ENCODE measurements at regions not wholly inside any gene's neighbourhood (a gene's known extent, or its start where the extent isn't known, plus 50 kb on each side); places are given as distances from the start of the nearest gene placed in this dataset.

DNA sequence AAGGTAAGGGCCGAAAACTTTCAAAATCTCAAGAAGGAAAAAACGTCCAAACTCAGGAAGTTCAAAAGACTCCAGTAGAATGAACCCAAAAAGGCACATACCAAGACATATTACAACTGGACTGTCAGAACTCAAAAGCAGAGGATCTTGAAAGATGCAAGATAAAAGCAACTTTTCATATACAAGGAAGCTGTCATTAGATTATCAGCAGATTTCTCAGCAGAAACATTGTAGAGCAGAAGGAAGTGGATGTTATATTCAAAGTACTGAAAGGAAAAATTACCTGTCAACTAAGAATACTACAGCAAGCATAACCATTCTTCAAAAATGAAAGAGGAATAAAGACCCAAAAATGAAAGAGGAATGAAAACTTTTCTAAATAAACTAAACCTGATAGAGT lies 224.9 kb downstream of the FAT4 start:
- TF ChIP-seq, protein P1, sequence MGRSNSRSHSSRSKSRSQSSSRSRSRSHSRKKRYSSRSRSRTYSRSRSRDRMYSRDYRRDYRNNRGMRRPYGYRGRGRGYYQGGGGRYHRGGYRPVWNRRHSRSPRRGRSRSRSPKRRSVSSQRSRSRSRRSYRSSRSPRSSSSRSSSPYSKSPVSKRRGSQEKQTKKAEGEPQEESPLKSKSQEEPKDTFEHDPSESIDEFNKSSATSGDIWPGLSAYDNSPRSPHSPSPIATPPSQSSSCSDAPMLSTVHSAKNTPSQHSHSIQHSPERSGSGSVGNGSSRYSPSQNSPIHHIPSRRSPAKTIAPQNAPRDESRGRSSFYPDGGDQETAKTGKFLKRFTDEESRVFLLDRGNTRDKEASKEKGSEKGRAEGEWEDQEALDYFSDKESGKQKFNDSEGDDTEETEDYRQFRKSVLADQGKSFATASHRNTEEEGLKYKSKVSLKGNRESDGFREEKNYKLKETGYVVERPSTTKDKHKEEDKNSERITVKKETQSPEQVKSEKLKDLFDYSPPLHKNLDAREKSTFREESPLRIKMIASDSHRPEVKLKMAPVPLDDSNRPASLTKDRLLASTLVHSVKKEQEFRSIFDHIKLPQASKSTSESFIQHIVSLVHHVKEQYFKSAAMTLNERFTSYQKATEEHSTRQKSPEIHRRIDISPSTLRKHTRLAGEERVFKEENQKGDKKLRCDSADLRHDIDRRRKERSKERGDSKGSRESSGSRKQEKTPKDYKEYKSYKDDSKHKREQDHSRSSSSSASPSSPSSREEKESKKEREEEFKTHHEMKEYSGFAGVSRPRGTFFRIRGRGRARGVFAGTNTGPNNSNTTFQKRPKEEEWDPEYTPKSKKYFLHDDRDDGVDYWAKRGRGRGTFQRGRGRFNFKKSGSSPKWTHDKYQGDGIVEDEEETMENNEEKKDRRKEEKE (IDR thresholded peaks at IDR 0.05) = no peak
- no peak for TF ChIP-seq SMARCC2 (IDR thresholded peaks at IDR 0.05)
- no peak for TF ChIP-seq THYN1 (CRISPR knock-in tag; IDR thresholded peaks at IDR 0.05; ENCODE audit: borderline replicate concordance, low read depth)
- TF ChIP-seq, protein P2, sequence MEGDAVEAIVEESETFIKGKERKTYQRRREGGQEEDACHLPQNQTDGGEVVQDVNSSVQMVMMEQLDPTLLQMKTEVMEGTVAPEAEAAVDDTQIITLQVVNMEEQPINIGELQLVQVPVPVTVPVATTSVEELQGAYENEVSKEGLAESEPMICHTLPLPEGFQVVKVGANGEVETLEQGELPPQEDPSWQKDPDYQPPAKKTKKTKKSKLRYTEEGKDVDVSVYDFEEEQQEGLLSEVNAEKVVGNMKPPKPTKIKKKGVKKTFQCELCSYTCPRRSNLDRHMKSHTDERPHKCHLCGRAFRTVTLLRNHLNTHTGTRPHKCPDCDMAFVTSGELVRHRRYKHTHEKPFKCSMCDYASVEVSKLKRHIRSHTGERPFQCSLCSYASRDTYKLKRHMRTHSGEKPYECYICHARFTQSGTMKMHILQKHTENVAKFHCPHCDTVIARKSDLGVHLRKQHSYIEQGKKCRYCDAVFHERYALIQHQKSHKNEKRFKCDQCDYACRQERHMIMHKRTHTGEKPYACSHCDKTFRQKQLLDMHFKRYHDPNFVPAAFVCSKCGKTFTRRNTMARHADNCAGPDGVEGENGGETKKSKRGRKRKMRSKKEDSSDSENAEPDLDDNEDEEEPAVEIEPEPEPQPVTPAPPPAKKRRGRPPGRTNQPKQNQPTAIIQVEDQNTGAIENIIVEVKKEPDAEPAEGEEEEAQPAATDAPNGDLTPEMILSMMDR (CRISPR knock-in tag; IDR thresholded peaks at IDR 0.05) = no peak
- TF ChIP-seq, protein P3, sequence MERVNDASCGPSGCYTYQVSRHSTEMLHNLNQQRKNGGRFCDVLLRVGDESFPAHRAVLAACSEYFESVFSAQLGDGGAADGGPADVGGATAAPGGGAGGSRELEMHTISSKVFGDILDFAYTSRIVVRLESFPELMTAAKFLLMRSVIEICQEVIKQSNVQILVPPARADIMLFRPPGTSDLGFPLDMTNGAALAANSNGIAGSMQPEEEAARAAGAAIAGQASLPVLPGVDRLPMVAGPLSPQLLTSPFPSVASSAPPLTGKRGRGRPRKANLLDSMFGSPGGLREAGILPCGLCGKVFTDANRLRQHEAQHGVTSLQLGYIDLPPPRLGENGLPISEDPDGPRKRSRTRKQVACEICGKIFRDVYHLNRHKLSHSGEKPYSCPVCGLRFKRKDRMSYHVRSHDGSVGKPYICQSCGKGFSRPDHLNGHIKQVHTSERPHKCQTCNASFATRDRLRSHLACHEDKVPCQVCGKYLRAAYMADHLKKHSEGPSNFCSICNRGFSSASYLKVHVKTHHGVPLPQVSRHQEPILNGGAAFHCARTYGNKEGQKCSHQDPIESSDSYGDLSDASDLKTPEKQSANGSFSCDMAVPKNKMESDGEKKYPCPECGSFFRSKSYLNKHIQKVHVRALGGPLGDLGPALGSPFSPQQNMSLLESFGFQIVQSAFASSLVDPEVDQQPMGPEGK (CRISPR knock-in tag; IDR thresholded peaks at IDR 0.05) = no peak
- TF ChIP-seq, protein P4, sequence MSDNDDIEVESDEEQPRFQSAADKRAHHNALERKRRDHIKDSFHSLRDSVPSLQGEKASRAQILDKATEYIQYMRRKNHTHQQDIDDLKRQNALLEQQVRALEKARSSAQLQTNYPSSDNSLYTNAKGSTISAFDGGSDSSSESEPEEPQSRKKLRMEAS (IDR thresholded peaks at IDR 0.05) = no peak
- TF ChIP-seq POLR2A (IDR thresholded peaks at IDR 0.05; ENCODE audit: insufficient read depth in 1 of 2, low read depth in 2 of 2, low read length in 2 of 2) = no peak
- TF ChIP-seq ZBTB1 (CRISPR knock-in tag; IDR thresholded peaks at IDR 0.05; ENCODE audit: borderline replicate concordance) = no peak
- no peak for TF ChIP-seq POLR2AphosphoS5 (IDR thresholded peaks at IDR 0.05; ENCODE audit: low read depth, low read length)
